GM12873 (cell line): ENCODE measurements at regions not wholly inside any gene's neighbourhood (a gene's known extent, or its start where the extent isn't known, plus 50 kb on each side); places are given as distances from the start of the nearest gene placed in this dataset.

Source experiments
- TF ChIP-seq, protein P1 (sequence below): IDR thresholded peaks from 2 replicates; pipeline ENCODE4 v1.5.1; 2012; ENCODE audit warnings: low read depth, mild to moderate bottlenecking, moderate library complexity, low read length, control low read depth; ENCODE audit not compliant: insufficient read depth; ENCODE audit errors: missing control alignments

GRCh38 chr7:18212308-18212707, 184.7 kb upstream of the PRPS1L1 start:
- TF ChIP-seq, protein P1, sequence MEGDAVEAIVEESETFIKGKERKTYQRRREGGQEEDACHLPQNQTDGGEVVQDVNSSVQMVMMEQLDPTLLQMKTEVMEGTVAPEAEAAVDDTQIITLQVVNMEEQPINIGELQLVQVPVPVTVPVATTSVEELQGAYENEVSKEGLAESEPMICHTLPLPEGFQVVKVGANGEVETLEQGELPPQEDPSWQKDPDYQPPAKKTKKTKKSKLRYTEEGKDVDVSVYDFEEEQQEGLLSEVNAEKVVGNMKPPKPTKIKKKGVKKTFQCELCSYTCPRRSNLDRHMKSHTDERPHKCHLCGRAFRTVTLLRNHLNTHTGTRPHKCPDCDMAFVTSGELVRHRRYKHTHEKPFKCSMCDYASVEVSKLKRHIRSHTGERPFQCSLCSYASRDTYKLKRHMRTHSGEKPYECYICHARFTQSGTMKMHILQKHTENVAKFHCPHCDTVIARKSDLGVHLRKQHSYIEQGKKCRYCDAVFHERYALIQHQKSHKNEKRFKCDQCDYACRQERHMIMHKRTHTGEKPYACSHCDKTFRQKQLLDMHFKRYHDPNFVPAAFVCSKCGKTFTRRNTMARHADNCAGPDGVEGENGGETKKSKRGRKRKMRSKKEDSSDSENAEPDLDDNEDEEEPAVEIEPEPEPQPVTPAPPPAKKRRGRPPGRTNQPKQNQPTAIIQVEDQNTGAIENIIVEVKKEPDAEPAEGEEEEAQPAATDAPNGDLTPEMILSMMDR = no peak

- TF ChIP-seq, protein P1 = no peak
Observed at GRCh38 chr7:18212758-18213157, 185.1 kb upstream of the PRPS1L1 start.

DNA sequence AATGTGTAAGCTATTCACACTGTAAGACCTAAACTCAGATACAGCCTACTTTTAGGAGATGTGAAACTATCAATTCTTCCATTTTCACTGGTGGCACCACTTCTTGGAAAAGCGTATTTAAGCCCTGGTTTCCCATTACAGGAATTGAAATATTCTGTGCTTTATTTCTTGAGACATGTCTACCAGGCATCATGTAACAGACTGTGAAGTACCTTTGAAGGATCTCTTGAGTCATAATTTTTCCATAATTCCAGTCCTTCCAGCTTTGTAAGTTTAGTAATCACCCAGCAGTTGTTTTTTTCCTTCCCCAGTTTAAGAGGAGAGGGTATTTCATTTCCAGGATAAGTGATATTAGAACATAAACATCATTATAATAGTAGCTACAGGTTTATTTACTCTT, 186.0 kb upstream of the PRPS1L1 start:
- TF ChIP-seq, protein P1 = no peak

DNA sequence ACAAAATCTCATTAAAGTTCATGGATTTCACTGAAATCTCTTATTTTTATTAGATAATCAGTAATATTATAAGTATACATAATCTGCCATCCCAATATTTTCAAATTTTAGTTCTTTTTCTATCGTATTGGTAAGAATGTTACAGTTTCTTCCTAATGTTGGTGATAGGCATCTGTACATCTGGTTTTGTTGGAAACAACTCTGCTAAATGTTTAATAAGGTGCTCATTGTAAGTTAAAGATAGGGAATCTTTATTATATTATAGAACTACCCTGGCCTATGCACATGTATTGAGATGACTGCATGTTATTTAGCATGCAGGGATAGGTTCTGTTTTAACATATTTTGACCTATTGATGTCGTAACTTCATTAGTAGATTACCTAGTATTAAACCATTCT, 188.6 kb upstream of the PRPS1L1 start:
- TF ChIP-seq, protein P1 = no peak

DNA sequence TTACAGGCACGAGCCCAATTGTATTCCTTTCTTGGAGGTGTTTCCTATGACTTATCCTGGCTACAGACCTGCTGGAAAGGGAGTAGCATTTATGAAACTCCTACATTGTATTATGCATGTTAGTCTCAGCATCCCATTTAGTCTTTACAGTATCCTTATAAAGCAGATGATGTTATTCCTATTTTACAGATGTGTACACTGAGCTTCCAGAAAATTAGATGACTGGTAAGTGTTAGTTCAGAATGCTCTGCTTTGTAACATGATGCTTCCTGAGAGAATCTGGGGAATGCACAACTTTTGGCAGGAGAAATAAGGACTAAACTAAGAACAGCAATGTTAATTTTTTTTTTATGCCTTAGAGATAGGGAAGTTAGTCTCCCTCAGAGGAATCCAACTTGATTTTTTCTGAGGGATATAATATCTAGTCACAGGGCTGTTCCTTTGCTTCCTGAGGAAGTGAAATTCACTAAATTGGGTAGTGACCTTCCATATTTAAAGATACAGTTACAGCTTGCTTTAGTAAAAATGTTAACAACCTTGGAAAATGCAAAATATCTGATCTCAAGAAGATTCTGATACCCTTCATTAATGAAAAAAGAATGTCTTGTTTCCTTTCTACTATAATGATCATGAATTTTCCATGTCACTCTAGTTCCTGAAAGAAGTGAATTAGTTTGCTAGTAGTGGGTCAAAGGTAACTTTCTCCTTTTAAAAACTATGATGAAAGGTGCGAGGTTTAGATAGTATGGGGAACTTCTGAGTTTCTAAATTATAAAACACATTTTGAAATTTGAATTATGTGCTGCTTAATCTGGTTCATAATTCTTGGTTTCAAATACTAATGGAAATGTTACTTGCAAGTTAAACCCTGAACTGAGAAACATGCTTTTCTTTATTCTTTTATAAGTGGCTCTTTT, 194.0 kb upstream of the PRPS1L1 start:
- TF ChIP-seq, protein P1 = no peak

GRCh38 chr7:18222636-18223035, 195.0 kb upstream of the PRPS1L1 start:
- TF ChIP-seq, protein P1 = no peak

DNA sequence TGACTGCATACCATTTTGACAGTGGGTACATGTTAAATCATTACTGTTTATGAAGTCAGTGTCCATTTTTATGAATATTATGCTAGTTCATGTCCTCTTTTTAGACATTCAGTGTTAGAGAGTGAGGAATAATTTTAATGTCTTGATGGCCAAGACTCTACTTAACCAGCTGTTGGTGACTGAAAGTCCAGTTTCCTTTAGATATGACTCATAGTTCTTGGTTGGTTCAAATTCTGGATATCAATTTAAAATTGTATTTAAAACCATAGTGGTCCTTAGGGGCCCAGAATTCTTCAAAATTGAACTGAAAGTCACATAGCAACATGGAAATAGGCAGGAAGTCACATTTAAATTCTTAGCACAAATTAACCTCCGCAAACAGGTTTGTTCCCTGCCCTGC, 196.5 kb upstream of the PRPS1L1 start:
- TF ChIP-seq, protein P1 = no peak
